Astrocyte of the spinal cord (primary cell): ENCODE measurements at regions not wholly inside any gene's neighbourhood (a gene's known extent, or its start where the extent isn't known, plus 50 kb on each side); places are given as distances from the start of the nearest gene placed in this dataset.

ENCODE experiments used
- DNase-seq: peaks from one replicate; pipeline ENCODE4 v3.0.0; 2011; ENCODE audit warnings: low read depth, low spot score
- H3K4me3 ChIP-seq: 2 replicates; pipeline ENCODE4 v1.5.1; 2011; ENCODE audit warnings: low read depth, mild to moderate bottlenecking, low read length, moderate library complexity
- CTCF ChIP-seq: IDR thresholded peaks from 2 replicates; pipeline ENCODE4 v1.5.1; 2012; ENCODE audit warnings: low read depth, mild to moderate bottlenecking, low read length, inconsistent platforms
- in situ Hi-C: cut with HindIII; loops from 2 replicates; pipeline ENCODE4 v1.10.0; 2017; ENCODE audit warnings: low sequenced_read_pairs

GRCh38 chr1:81489372-81489934 is 311.3 kb upstream of the ADGRL2 start:
- TF ChIP-seq CTCF, result no peak
- in situ Hi-C loops, result no loop called here
- no peak overlapping the region for H3K4me3 ChIP-seq
- DNase-seq, result no peak

GRCh38 chr1:81484284-81484683 is 316.4 kb upstream of the ADGRL2 start:
- in situ Hi-C loops, result no loop called here
- H3K4me3 ChIP-seq, result no peak overlapping the region
- DNase-seq, result no peak
- no peak for TF ChIP-seq CTCF

- DNase-seq, result no peak
- H3K4me3 ChIP-seq, result no peak overlapping the region
- in situ Hi-C loops, result no loop called here
- TF ChIP-seq CTCF, result no peak
Measured at GRCh38 chr1:81478219-81478618, 322.5 kb upstream of the ADGRL2 start.

- DNase-seq, result no peak
- in situ Hi-C loops, result no loop called here
- TF ChIP-seq CTCF, result no peak
- no peak overlapping the region for H3K4me3 ChIP-seq
Measured at GRCh38 chr1:81477710-81478109, 323.0 kb upstream of the ADGRL2 start.

GRCh38 chr1:81472387-81472786 is 328.3 kb upstream of the ADGRL2 start:
- no peak for TF ChIP-seq CTCF
- in situ Hi-C loops, result no loop called here
- H3K4me3 ChIP-seq, result no peak overlapping the region
- no peak for DNase-seq

GRCh38 chr1:81471255-81471654 is 329.5 kb upstream of the ADGRL2 start:
- no peak for DNase-seq
- in situ Hi-C loops, result no loop called here
- no peak overlapping the region for H3K4me3 ChIP-seq
- TF ChIP-seq CTCF, result no peak

- DNase-seq, result no peak
- TF ChIP-seq CTCF, result no peak
- in situ Hi-C loops, result no loop called here
- no peak overlapping the region for H3K4me3 ChIP-seq
Measured at GRCh38 chr1:81470275-81470674, 330.5 kb upstream of the ADGRL2 start.
